ENCODE measurements at regions not wholly inside any gene's neighbourhood (a gene's known extent, or its start where the extent isn't known, plus 50 kb on each side); places are given as distances from the start of the nearest gene placed in this dataset.

- no peak for TF ChIP-seq POLR2AphosphoS5 (IDR thresholded peaks at IDR 0.05; ENCODE audit: low read depth, low read length)
- no peak for TF ChIP-seq ETV6 (CRISPR knock-in tag; conservative IDR thresholded peaks at IDR 0.05)
Measured at GRCh38 chr12:107616941-107617340, 68.7 kb upstream of the PWP1 start.
